Kidney (tissue), 13 donors: ENCODE measurements at regions not wholly inside any gene's neighbourhood (a gene's known extent, or its start where the extent isn't known, plus 50 kb on each side); places are given as distances from the start of the nearest gene placed in this dataset.

Source experiments
- DNase-seq, 5 donors: peaks; one replicate each; pipeline ENCODE4 v3.0.0-alpha.2; 2013 to 2020
- FAIRE-seq: peaks from 2 replicates; lab custom pipeline; 2012; peaks lifted over from hg19 to GRCh38; lab: Jason Lieb, UNC
- H3K27ac ChIP-seq, 2 donors: one replicate each; pipeline ENCODE4 v1.7.0; 2013; ENCODE audit warnings: low read depth in 2 of 2, low read length in 2 of 2, inconsistent platforms in 1 of 2
- H3K27me3 ChIP-seq: one replicate; pipeline ENCODE4 v1.7.1; 2013; ENCODE audit warnings: low read length, inconsistent platforms; ENCODE audit not compliant: control insufficient read depth, insufficient read depth
- H3K36me3 ChIP-seq, 3 donors: one replicate each; pipeline versions ENCODE4 v1.7.0 to v1.7.1; 2013; ENCODE audit warnings: low read length in 3 of 3, control low read depth in 1 of 3, inconsistent platforms in 1 of 3; ENCODE audit not compliant: insufficient read depth in 3 of 3, control insufficient read depth in 2 of 3
- H3K4me1 ChIP-seq, 3 donors: one replicate each; pipeline versions ENCODE4 v1.7.0 to v1.7.1; 2013; ENCODE audit warnings: low read length in 3 of 3, inconsistent platforms in 1 of 3, low read depth in 1 of 3; ENCODE audit not compliant: control insufficient read depth in 2 of 3, insufficient read depth in 2 of 3
- H3K4me3 ChIP-seq, 3 donors: one replicate each; pipeline versions ENCODE4 v1.7.0 to v1.8.1; 2013; ENCODE audit warnings: low read length in 3 of 3, control low read depth in 1 of 3, inconsistent platforms in 1 of 3
- H3K9ac ChIP-seq, 3 donors: one replicate each; pipeline versions ENCODE4 v1.7.0 to v1.7.1; 2013; ENCODE audit warnings: low read length in 3 of 3, control low read depth in 1 of 3, inconsistent platforms in 1 of 3
- H3K9me3 ChIP-seq, 3 donors: one replicate each; pipeline versions ENCODE4 v1.7.0 to v1.7.1; 2013; ENCODE audit warnings: low read length in 3 of 3, control low read depth in 1 of 3, inconsistent platforms in 1 of 3; ENCODE audit not compliant: control insufficient read depth in 2 of 3, insufficient read depth in 1 of 3
- CTCF ChIP-seq: IDR thresholded peaks from 3 replicates; pipeline ENCODE4 v1.5.1; 2012; ENCODE audit warnings: mild to moderate bottlenecking, moderate library complexity, borderline replicate concordance; ENCODE audit not compliant: insufficient read depth; ENCODE audit errors: extremely low read depth
- intact Hi-C: fragments of 100-400 bp; cut with DNase I; formaldehyde crosslinking; loops from one replicate; pipeline ENCODE4 v1.11.1; 2022
- donor health status: control.
- donor health status: control.
- donor health status: control.
- donor health status: control.
- donor health status: control.
- donor health status: DM: yes; HTN: yes; CAD: no.
- donor health status: Normal renal cell carcinoma (clear cell type).

DNA sequence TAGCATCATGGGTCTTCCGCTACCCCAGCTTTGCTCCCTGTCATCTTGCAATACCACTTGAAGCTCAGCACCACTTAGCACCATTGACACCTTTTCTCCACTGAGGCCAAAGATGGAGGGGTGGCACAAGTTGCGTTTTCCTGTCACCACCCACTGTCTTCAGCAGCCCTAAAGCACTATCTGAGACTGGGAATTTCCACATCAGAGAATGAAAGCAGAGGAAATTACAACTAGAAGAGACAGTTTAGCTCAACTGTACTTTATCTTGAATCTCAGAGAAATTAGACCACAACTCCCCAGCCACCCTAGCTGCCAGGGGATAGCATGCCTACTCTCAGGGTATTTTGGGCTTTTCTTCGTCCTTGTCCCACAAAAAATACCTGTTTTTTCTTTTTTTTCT lies 111.0 kb downstream of the DDIT4L start:
- FAIRE-seq (no peak), DNase-seq (no peak)
- H3K27me3 ChIP-seq: no peaks in the 10 kb centered on the region
- no peaks in the 10 kb centered on the region for H3K36me3 ChIP-seq
- no peaks in the 10 kb centered on the region for H3K4me1 ChIP-seq
- no peak overlapping the region for H3K9ac ChIP-seq
- H3K4me3 ChIP-seq: no peak overlapping the region
- TF ChIP-seq CTCF: no peak
- no peak overlapping the region for H3K27ac ChIP-seq
- intact Hi-C loops: no loop called here
- H3K9me3 ChIP-seq: no peaks in the 10 kb centered on the region

DNA sequence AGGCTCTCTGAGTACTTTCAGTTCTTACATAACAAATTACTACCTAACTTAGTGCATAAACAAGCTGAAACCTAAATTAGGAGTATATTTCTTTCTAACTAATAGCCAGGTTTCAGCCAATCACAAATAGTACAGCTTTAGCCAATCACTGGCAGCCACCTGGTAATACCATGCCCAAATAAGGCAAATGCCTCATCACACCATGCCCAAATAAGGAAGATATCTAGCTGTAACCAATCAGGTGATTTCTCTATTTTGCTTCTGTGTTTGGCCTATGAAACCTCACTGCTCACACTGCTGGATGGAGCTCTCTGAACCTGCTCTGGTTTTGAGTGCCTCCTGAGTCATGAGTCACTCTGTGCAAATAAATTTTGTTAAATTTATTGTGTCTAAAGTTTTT lies 113.5 kb downstream of the DDIT4L start:
- Histone ChIP-seq H3K36me3 (no peaks in the 10 kb centered on the region), H3K27ac (no peak overlapping the region), H3K4me1 (no peaks in the 10 kb centered on the region), H3K9me3 (no peaks in the 10 kb centered on the region), H3K27me3 (no peaks in the 10 kb centered on the region), H3K9ac (no peak overlapping the region), H3K4me3 (no peak overlapping the region)
- intact Hi-C loops: no loop called here
- FAIRE-seq (no peak), DNase-seq (no peak)
- no peak for TF ChIP-seq CTCF

DNA sequence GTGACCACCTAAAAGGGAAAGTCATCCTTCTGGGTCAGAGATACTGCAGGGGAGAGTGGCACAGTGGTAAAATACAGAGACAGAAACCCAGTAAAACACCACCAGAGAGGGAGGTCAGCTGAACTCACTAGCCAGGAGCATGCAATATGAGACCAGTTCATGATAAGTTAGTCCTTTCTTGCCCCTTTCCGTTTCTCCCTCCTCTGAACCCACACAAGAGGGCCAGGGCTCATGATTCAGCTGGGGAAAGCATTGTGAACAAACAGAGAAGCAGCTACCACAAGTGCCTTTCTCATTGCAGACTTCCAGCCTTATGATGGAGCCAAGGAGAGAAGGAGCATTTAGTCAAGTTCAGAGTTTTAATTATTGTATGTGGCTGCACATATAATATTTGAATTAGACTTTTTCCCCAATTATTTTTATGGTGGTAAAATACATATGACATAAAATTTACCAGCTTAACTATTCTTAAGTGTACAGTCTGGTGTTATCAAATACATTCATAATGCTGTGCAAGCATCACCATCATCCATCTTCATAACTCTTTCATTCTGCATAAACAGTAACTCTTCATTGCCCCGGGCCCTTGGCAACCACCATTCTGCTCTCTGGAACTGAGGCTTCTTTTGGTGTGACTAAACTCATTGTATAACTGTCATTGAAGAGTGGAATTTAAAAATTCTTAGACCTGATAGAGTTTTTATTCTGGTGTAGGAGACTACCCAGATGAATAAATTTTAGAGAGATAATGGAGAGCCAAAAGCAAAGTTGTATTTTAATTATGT lies 114.6 kb downstream of the DDIT4L start:
- Histone ChIP-seq H3K9ac (no peak overlapping the region), H3K4me1 (no peaks in the 10 kb centered on the region), H3K36me3 (no peaks in the 10 kb centered on the region), H3K27ac (no peak overlapping the region), H3K27me3 (no peaks in the 10 kb centered on the region), H3K9me3 (no peaks in the 10 kb centered on the region), H3K4me3 (no peak overlapping the region)
- FAIRE-seq: no peak
- intact Hi-C loops: no loop called here
- TF ChIP-seq CTCF: no peak
- DNase-seq: no peak
